OCI-LY3 (cell line): ENCODE measurements at regions not wholly inside any gene's neighbourhood (a gene's known extent, or its start where the extent isn't known, plus 50 kb on each side); places are given as distances from the start of the nearest gene placed in this dataset.

ENCODE experiments used
- H2AFZ ChIP-seq: fragments of 200-600, 300-600 bp; shearing (Covaris generic); 2 replicates; pipeline ENCODE4 v1.6.0; 2014; ENCODE audit warnings: antibody characterized with exemption, low read depth, low read length
- H3K27ac ChIP-seq: fragments of 200-600, 300-600 bp; sonication (generic); 2 replicates; pipeline ENCODE4 v1.5.1; 2014; ENCODE audit warnings: mild to moderate bottlenecking, low read length, moderate library complexity, mixed read lengths
- H3K27me3 ChIP-seq: fragments of 200-600, 300-600 bp; sonication (generic); 2 replicates; pipeline ENCODE4 v1.6.1; 2014; ENCODE audit warnings: low read depth, low read length, mixed read lengths
- H3K36me3 ChIP-seq: fragments of 200-600, 300-600 bp; sonication (generic); replicated peaks from 2 replicates; pipeline ENCODE3; 2014; ENCODE audit warnings: low read depth, low read length, mixed read lengths
- H3K4me1 ChIP-seq: fragments of 300-600, 200-600 bp; sonication (generic); 2 replicates; pipeline ENCODE4 v1.6.1; 2014; ENCODE audit warnings: low read length, mixed read lengths
- H3K4me2 ChIP-seq: fragments of 200-600, 300-600 bp; sonication (generic); 2 replicates; pipeline ENCODE4 v1.6.1; 2014; ENCODE audit warnings: low read length, mixed read lengths
- H3K4me3 ChIP-seq: fragments of 300-600, 200-600 bp; sonication (generic); 2 replicates; pipeline ENCODE4 v1.5.1; 2014; ENCODE audit warnings: antibody characterized with exemption, mild to moderate bottlenecking, low read length, moderate library complexity
- H3K79me2 ChIP-seq: fragments of 300-600, 200-600 bp; shearing (Covaris generic); 2 replicates; pipeline ENCODE4 v1.6.1; 2014; ENCODE audit warnings: mild to moderate bottlenecking, low read length, mixed read lengths
- H3K9ac ChIP-seq: fragments of 300-600, 200-600 bp; shearing (Covaris generic); 2 replicates; pipeline ENCODE4 v1.6.0; 2014; ENCODE audit warnings: mild to moderate bottlenecking, low read length, moderate library complexity
- H3K9me3 ChIP-seq: fragments of 200-600, 300-600 bp; shearing (Covaris generic); 2 replicates; pipeline ENCODE4 v1.6.1; 2014; ENCODE audit warnings: low read length, mixed read lengths; ENCODE audit not compliant: insufficient read depth
- H4K20me1 ChIP-seq: fragments of 200-600, 300-600 bp; sonication (generic); 2 replicates; pipeline ENCODE4 v1.6.1; 2016; ENCODE audit warnings: low read length, mixed read lengths; ENCODE audit not compliant: insufficient read depth
- EZH2phosphoT487 ChIP-seq: fragments of 200-600 bp; shearing (Covaris generic); IDR thresholded peaks from 2 replicates; pipeline ENCODE4 v1.6.1; 2018; ENCODE audit warnings: antibody characterized with exemption, mixed run types, low read depth
- TF ChIP-seq, protein P1 (sequence below): fragments of 200-600, 300-600 bp; sonication (generic); IDR thresholded peaks from 2 replicates; pipeline ENCODE4 v1.5.1; 2014; ENCODE audit warnings: antibody characterized with exemption, low read length, low read depth

DNA sequence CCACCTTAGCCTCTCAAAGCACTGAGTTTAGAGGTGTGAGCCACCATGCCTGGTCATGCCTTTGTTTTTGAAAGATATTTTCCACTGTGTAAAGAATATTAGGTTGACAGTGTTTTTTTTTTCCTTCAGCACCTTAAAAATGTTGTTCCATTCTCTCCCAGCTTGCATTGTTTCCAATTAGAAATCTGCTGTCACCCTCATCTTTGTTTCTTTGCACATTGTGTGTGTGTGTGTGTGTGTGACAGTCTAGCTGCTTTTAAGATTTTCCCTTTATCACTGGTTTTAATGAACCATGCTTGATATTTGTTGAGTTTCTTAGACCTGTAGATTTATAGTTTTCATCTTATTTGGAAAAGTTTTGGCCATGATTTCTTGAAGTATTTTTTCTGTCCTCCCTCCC is 79.0 kb upstream of the NKX1-1 start:
- H3K4me3 ChIP-seq = no peak overlapping the region
- no peak overlapping the region for H3K4me2 ChIP-seq
- 0 out of 2 replicates have a peak, but pooled peaks cover 4% of the 10 kb centered on the region for H3K9me3 ChIP-seq
- H2AFZ ChIP-seq = no peak overlapping the region
- no peaks in the 10 kb centered on the region for H3K4me1 ChIP-seq
- no peaks in the 10 kb centered on the region for H3K79me2 ChIP-seq
- H3K9ac ChIP-seq = no peak overlapping the region
- H3K36me3 ChIP-seq = no peaks in the 10 kb centered on the region
- H4K20me1 ChIP-seq = no peaks in the 10 kb centered on the region
- H3K27me3 ChIP-seq = peaks cover 12% of the 10 kb centered on the region; the same call in 1 of the 2 replicates
- TF ChIP-seq, protein P1, sequence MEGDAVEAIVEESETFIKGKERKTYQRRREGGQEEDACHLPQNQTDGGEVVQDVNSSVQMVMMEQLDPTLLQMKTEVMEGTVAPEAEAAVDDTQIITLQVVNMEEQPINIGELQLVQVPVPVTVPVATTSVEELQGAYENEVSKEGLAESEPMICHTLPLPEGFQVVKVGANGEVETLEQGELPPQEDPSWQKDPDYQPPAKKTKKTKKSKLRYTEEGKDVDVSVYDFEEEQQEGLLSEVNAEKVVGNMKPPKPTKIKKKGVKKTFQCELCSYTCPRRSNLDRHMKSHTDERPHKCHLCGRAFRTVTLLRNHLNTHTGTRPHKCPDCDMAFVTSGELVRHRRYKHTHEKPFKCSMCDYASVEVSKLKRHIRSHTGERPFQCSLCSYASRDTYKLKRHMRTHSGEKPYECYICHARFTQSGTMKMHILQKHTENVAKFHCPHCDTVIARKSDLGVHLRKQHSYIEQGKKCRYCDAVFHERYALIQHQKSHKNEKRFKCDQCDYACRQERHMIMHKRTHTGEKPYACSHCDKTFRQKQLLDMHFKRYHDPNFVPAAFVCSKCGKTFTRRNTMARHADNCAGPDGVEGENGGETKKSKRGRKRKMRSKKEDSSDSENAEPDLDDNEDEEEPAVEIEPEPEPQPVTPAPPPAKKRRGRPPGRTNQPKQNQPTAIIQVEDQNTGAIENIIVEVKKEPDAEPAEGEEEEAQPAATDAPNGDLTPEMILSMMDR = no peak
- TF ChIP-seq EZH2phosphoT487 = no peak
- no peak overlapping the region for H3K27ac ChIP-seq

DNA sequence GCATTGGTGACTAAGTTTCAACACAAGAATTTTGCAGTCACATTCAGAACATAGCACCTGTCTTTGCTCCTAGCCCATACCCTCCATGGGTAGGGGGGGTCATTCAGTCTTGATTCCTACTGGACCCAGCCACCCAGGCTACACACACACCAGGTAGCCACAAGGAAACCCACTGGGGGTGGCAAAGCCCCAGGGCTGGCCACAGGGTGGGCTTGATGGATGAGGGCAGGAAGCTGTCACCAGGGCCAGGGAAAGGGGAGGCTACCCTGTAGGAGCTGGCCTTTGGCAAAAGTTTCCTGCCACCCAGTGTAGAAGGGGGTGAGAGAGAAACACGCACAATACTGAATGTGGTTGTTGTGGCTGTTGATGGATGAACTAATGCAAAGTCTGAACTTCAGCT is 74.5 kb upstream of the NKX1-1 start:
- Histone ChIP-seq H3K27ac (no peak overlapping the region), H3K4me1 (no peaks in the 10 kb centered on the region), H3K4me3 (no peak overlapping the region), H2AFZ (no peak overlapping the region), H3K9me3 (0 out of 2 replicates have a peak, but pooled peaks cover 4% of the 10 kb centered on the region), H3K9ac (no peak overlapping the region), H4K20me1 (no peaks in the 10 kb centered on the region), H3K4me2 (no peak overlapping the region), H3K27me3 (peaks cover 12% of the 10 kb centered on the region; the same call in 1 of the 2 replicates), H3K36me3 (no peaks in the 10 kb centered on the region), H3K79me2 (no peaks in the 10 kb centered on the region)
- TF ChIP-seq, protein P1 = no peak
- no peak for TF ChIP-seq EZH2phosphoT487

DNA sequence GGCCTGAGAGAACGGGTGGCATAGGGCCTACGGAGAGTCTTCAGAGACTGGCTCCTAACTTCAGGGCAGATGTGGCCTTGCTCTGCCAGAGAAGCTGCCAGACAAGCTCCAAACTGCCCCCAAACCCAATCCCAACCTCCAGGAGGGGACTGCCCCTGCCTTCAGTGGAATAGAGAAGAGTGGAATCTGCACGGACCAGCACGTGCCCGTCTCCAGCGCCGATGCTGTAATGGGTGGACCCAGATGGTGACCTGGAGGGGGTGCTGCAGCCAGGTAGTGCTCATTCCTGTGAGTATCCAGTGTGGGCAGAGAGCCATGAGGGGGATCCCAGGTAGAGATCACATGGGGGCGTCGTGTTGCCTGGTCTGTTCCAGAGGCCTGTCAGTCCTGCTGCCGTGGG is 73.2 kb upstream of the NKX1-1 start:
- no peaks in the 10 kb centered on the region for H4K20me1 ChIP-seq
- no peaks in the 10 kb centered on the region for H3K4me1 ChIP-seq
- TF ChIP-seq, protein P1 = no peak
- no peak for TF ChIP-seq EZH2phosphoT487
- peaks cover 12% of the 10 kb centered on the region; the same call in 1 of the 2 replicates for H3K27me3 ChIP-seq
- H3K4me3 ChIP-seq = no peak overlapping the region
- no peaks in the 10 kb centered on the region for H3K36me3 ChIP-seq
- H3K9ac ChIP-seq = no peak overlapping the region
- no peak overlapping the region for H3K27ac ChIP-seq
- no peak overlapping the region for H2AFZ ChIP-seq
- H3K9me3 ChIP-seq = no peaks in the 10 kb centered on the region
- no peaks in the 10 kb centered on the region for H3K79me2 ChIP-seq
- no peak overlapping the region for H3K4me2 ChIP-seq

DNA sequence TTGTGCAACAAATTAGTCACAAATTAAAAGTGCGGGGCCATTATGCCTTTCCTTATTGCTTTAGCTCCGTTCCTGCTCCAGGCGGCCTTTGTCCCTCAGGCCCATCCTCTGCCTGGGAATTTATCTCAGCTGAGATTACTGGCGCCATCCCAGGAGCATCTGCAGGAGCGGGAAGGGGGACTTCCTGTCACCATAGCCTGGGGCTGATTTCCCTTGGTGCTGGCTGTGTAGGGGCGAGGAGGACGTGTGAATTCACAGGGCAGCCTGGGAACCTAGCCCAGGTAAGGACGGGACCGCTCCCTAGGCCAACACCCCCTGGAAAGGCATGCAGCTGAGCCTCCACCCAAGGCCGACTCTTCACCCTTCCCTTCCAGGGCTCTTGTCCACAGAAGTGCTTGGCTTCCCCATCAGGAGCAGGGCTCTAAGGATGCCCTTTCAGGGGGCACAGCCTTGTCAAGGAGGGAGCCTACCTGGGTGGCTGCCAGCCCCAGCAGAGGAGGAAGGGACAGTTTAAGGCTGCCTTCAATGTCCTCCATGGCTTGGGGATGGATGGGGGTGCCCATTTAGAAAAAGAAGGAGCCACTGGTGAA is 72.6 kb upstream of the NKX1-1 start:
- H3K4me3 ChIP-seq = no peak overlapping the region
- no peaks in the 10 kb centered on the region for H3K79me2 ChIP-seq
- H3K9me3 ChIP-seq = no peaks in the 10 kb centered on the region
- H4K20me1 ChIP-seq = no peaks in the 10 kb centered on the region
- no peaks in the 10 kb centered on the region for H3K36me3 ChIP-seq
- no peaks in the 10 kb centered on the region for H3K4me1 ChIP-seq
- H3K9ac ChIP-seq = no peak overlapping the region
- no peak overlapping the region for H2AFZ ChIP-seq
- H3K27me3 ChIP-seq = peaks cover 12% of the 10 kb centered on the region; the same call in 1 of the 2 replicates
- no peak overlapping the region for H3K4me2 ChIP-seq
- no peak overlapping the region for H3K27ac ChIP-seq
- TF ChIP-seq, protein P1 = no peak
- TF ChIP-seq EZH2phosphoT487 = no peak
